H1 (cell line): ENCODE measurements at regions not wholly inside any gene's neighbourhood (a gene's known extent, or its start where the extent isn't known, plus 50 kb on each side); places are given as distances from the start of the nearest gene placed in this dataset.

Source experiments
- CTCF ChIA-PET: fragments of 300-600 bp; sonication (Branson Sonifier 250); formaldehyde crosslinking; loops from one replicate; lab custom pipeline; 2021; ENCODE audit not compliant: partially characterized antibody; lab: Charles Lee
- POLR2A ChIA-PET: fragments of 300-600 bp; sonication (Branson Sonifier 250); formaldehyde crosslinking; loops from one replicate; lab custom pipeline; 2021; ENCODE audit warnings: inconsistent platforms; ENCODE audit not compliant: partially characterized antibody; lab: Charles Lee
- DNase-seq, 2 experiments: peaks; one replicate each; pipeline versions ENCODE4 v3.0.0 to v3.0.0-alpha.2; 2010 to 2022; ENCODE audit warnings: low spot score in 2 of 2, low read depth in 1 of 2, mixed read lengths in 1 of 2
- FAIRE-seq: peaks from 2 replicates; lab custom pipeline; 2011; peaks lifted over from hg19 to GRCh38; lab: Jason Lieb, UNC
- H2AFZ ChIP-seq: 2 replicates; pipeline ENCODE4 v1.8.1; 2012; ENCODE audit warnings: low read length, inconsistent platforms
- H2AK5ac ChIP-seq: 2 replicates; pipeline ENCODE4 v1.6.1; 2013; ENCODE audit warnings: low read depth, low read length
- H2BK120ac ChIP-seq: replicated peaks from 2 replicates; pipeline ENCODE3; 2013; ENCODE audit warnings: low read depth, low read length, inconsistent platforms
- H2BK12ac ChIP-seq: 2 replicates; pipeline ENCODE4 v1.6.1; 2013; ENCODE audit warnings: low read depth, low read length
- H2BK15ac ChIP-seq: 2 replicates; pipeline ENCODE4 v1.6.1; 2013; ENCODE audit warnings: low read length
- H2BK20ac ChIP-seq: 2 replicates; pipeline ENCODE4 v1.6.1; 2013; ENCODE audit warnings: low read length
- H2BK5ac ChIP-seq: 2 replicates; pipeline ENCODE4 v1.6.1; 2013; ENCODE audit warnings: low read depth, low read length
- H3K14ac ChIP-seq: 2 replicates; pipeline ENCODE4 v1.6.1; 2013; ENCODE audit warnings: inconsistent platforms; ENCODE audit not compliant: insufficient read length
- H3K18ac ChIP-seq: 2 replicates; pipeline ENCODE4 v1.6.1; 2013; ENCODE audit warnings: low read length; ENCODE audit errors: extremely low read depth
- H3K23ac ChIP-seq: 2 replicates; pipeline ENCODE4 v1.6.1; 2013; ENCODE audit warnings: inconsistent platforms; ENCODE audit not compliant: insufficient read length
- H3K23me2 ChIP-seq: 2 replicates; pipeline ENCODE4 v1.6.1; 2013; ENCODE audit warnings: low read depth, low read length
- H3K27ac ChIP-seq: 2 replicates; pipeline ENCODE4 v1.6.1; 2011; ENCODE audit warnings: low read depth, low read length, inconsistent platforms
- H3K27me3 ChIP-seq, 4 experiments: replicated peaks in 1 of 4; 1 replicate in 1 of 4; 2 replicates in 3 of 4; pipeline versions ENCODE4 v1.6.1 to v1.8.1; 2011 to 2013; ENCODE audit warnings: low read length in 3 of 4, mild to moderate bottlenecking in 3 of 4, inconsistent platforms in 2 of 4, mixed read lengths in 2 of 4, moderate library complexity in 1 of 4; ENCODE audit not compliant: control insufficient read depth in 3 of 4, insufficient read depth in 3 of 4; ENCODE audit errors: extremely low read depth in 1 of 4
- H3K36me3 ChIP-seq, 4 experiments: 2 replicates each; pipeline versions ENCODE4 v1.6.1 to v1.8.1; 2011 to 2013; ENCODE audit warnings: mild to moderate bottlenecking in 4 of 4, low read length in 3 of 4, moderate library complexity in 2 of 4, control low read depth in 1 of 4, inconsistent platforms in 1 of 4; ENCODE audit not compliant: insufficient read depth in 4 of 4, control insufficient read depth in 2 of 4
- H3K4ac ChIP-seq: replicated peaks from 2 replicates; pipeline ENCODE3; 2013; ENCODE audit warnings: low read length, low read depth, mixed read lengths, inconsistent platforms; ENCODE audit not compliant: insufficient read length
- H3K4me1 ChIP-seq, 4 experiments: replicated peaks in 1 of 4; 1 replicate in 1 of 4; 2 replicates in 3 of 4; pipeline versions ENCODE4 v1.6.1 to v1.8.1; 2011 to 2013; ENCODE audit warnings: low read length in 3 of 4, inconsistent platforms in 2 of 4, mixed read lengths in 1 of 4; ENCODE audit not compliant: insufficient read depth in 4 of 4, control insufficient read depth in 3 of 4
- H3K4me2 ChIP-seq, 2 experiments: 2 replicates each; pipeline versions ENCODE4 v1.6.1 to v1.8.1; 2011 to 2013; ENCODE audit warnings: low read depth in 2 of 2, low read length in 2 of 2, control low read depth in 1 of 2, inconsistent platforms in 1 of 2, mild to moderate bottlenecking in 1 of 2; ENCODE audit not compliant: insufficient read depth in 1 of 2
- H3K4me3 ChIP-seq, 4 experiments: fragments of 200-600, 300-600 bp in 1 of 4; sonication (generic), shearing (Covaris generic), sonication (Bioruptor Twin) in 1 of 4; 2 replicates each; pipeline versions ENCODE4 v1.5.1 to v1.8.1; 2011 to 2016; ENCODE audit warnings: low read length in 4 of 4, low read depth in 3 of 4, control low read depth in 2 of 4, inconsistent platforms in 2 of 4, mild to moderate bottlenecking in 2 of 4, mixed read lengths in 1 of 4, moderate library complexity in 1 of 4; ENCODE audit not compliant: insufficient read depth in 2 of 4; ENCODE audit errors: extremely low read depth in 1 of 4
- H3K56ac ChIP-seq: replicated peaks from 2 replicates; pipeline ENCODE3; 2013; ENCODE audit warnings: low read depth, mild to moderate bottlenecking, mixed read lengths, low read length, inconsistent platforms; ENCODE audit not compliant: insufficient read length
- H3K79me1 ChIP-seq: 2 replicates; pipeline ENCODE4 v1.6.1; 2013; ENCODE audit warnings: low read depth, low read length, control low read depth
- H3K79me2 ChIP-seq, 2 experiments: 2 replicates each; pipeline versions ENCODE4 v1.6.1 to v1.8.1; 2012 to 2013; ENCODE audit warnings: low read length in 2 of 2, mild to moderate bottlenecking in 2 of 2, inconsistent platforms in 1 of 2; ENCODE audit not compliant: insufficient read depth in 2 of 2, control insufficient read depth in 1 of 2
- H3K9ac ChIP-seq, 4 experiments: replicated peaks in 1 of 4; 1 replicate in 1 of 4; 2 replicates in 3 of 4; pipeline versions ENCODE4 v1.6.1 to v1.8.1; 2011 to 2013; ENCODE audit warnings: low read depth in 3 of 4, low read length in 3 of 4, control low read depth in 2 of 4, mild to moderate bottlenecking in 2 of 4, moderate library complexity in 2 of 4, inconsistent platforms in 1 of 4; ENCODE audit errors: extremely low read depth in 1 of 4
- H3K9me3 ChIP-seq, 2 experiments: 2 replicates each; pipeline versions ENCODE4 v1.6.1 to v1.8.1; 2012 to 2013; ENCODE audit warnings: mild to moderate bottlenecking in 2 of 2, moderate library complexity in 2 of 2, control low read depth in 1 of 2, inconsistent platforms in 1 of 2, low read depth in 1 of 2, low read length in 1 of 2, mixed read lengths in 1 of 2; ENCODE audit not compliant: insufficient read depth in 2 of 2
- H4K20me1 ChIP-seq, 2 experiments: replicated peaks in 1 of 2; 2 replicates each; pipeline versions ENCODE3 to v1.8.1; 2011 to 2013; ENCODE audit warnings: inconsistent platforms in 2 of 2, low read length in 2 of 2, mild to moderate bottlenecking in 1 of 2; ENCODE audit not compliant: insufficient read depth in 2 of 2, control insufficient read depth in 1 of 2
- H4K5ac ChIP-seq: 2 replicates; pipeline ENCODE4 v1.6.1; 2013; ENCODE audit warnings: low read length, low read depth, mixed read lengths, inconsistent platforms; ENCODE audit not compliant: insufficient read length
- H4K8ac ChIP-seq: 2 replicates; pipeline ENCODE4 v1.8.0; 2013; ENCODE audit warnings: mild to moderate bottlenecking, moderate library complexity, low read length, inconsistent platforms; ENCODE audit not compliant: insufficient read depth; ENCODE audit errors: extremely low read depth
- H4K91ac ChIP-seq: replicated peaks from 2 replicates; pipeline ENCODE3; 2013; ENCODE audit warnings: low read length, mixed read lengths, inconsistent platforms; ENCODE audit not compliant: insufficient read length
- NANOG ChIP-seq: IDR thresholded peaks from 2 replicates; pipeline ENCODE4 v1.6.1; 2011; ENCODE audit warnings: low read length, low read depth, mild to moderate bottlenecking, inconsistent platforms; ENCODE audit not compliant: insufficient read depth, poor library complexity, severe bottlenecking
- RAD21 ChIP-seq, 2 experiments: IDR thresholded peaks in 1 of 2; conservative IDR thresholded peaks in 1 of 2; 2 replicates each; pipeline ENCODE4 v1.6.1; 2011; ENCODE audit warnings: low read depth in 2 of 2, low read length in 2 of 2, improper control_type of control experiment in 1 of 2, inconsistent platforms in 1 of 2, mild to moderate bottlenecking in 1 of 2, moderate library complexity in 1 of 2
- RBBP5 ChIP-seq: IDR thresholded peaks from 2 replicates; pipeline ENCODE4 v1.7.1; 2012; ENCODE audit warnings: low read depth, mild to moderate bottlenecking, inconsistent platforms, low read length, moderate library complexity, borderline replicate concordance
- WGBS, 2 experiments: shearing (Covaris generic) in 1 of 2; methylation state at CpG; one replicate each; pipeline versions ENCODE4 v1.1.6 to v1.1.7; 2013 to 2015; ENCODE audit warnings: low lambda C conversion rate in 2 of 2, mixed read lengths in 2 of 2, inconsistent platforms in 1 of 2, low coverage in 1 of 2, missing lambda C conversion rate in 1 of 2; ENCODE audit not compliant: insufficient replicate concordance in 2 of 2, insufficient coverage in 1 of 2, insufficient read length in 1 of 2; ENCODE audit errors: extremely low coverage in 1 of 2, missing lambda C conversion rate in 1 of 2; 5-methylcytosine and 5-hydroxymethylcytosine counted together
- TF ChIP-seq, protein P1 (sequence below), 3 experiments: IDR thresholded peaks; 1 replicate in 2 of 3; 2 replicates in 1 of 3; pipeline versions ENCODE4 v1.5.1 to v1.6.1; 2011; ENCODE audit warnings: low read length in 3 of 3, mild to moderate bottlenecking in 3 of 3, inconsistent platforms in 2 of 3, low read depth in 1 of 3, moderate library complexity in 1 of 3; ENCODE audit not compliant: insufficient read depth in 1 of 3; ENCODE audit errors: control extremely low read depth in 1 of 3

DNA sequence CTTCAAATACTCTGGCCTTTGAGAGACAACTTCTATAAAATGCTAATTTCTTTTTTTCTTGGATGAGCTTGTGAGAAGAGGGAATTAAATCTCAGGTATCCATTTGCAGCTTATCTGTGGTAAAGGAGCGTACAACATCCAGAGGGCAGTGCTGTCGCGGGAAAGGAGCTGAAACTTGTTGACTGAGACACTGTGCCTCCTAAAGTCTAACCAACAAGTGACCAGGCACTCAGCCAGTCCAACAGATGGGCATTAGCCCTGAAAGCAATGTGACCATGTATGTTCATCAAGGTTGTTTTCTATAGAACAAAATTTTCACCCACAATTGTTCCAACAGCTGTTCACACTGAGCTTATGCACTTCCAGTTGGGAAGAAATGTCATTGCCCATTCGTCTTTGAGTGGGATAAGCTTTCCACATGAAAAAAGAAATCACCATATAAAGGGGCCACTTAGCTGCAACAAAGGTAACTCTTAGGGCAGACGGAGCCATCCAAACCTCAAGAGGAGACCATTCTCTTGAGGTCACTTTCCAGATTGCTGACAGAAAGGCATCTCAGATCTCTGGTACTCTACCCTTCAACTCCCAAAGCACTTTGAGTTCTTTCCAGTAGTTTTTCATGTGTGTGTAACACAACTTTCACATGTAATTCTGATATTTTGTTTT lies 244.8 kb upstream of the NEIL3 start:
- POLR2A ChIA-PET: interaction anchor here (0.5 kb wide), 1 partner anchor 191 kb away, joined by 3 read pairs; no protein-coding TSS in a partner anchor

More for the DNA sequence above, 244.8 kb upstream of the NEIL3 start:
- Histone ChIP-seq H3K23ac (no peak overlapping the region), H3K4ac (no peak overlapping the region), H3K4me1 (peaks cover 0 to 2% (median 0%) of the 10 kb centered on the region in 4 experiments; a peak in 1 of 7 replicates), H3K27me3 (no peaks in the 10 kb centered on the region), H3K9ac (no peak overlapping the region), H3K56ac (no peak overlapping the region), H3K4me2 (no peak overlapping the region), H3K79me1 (no peaks in the 10 kb centered on the region), H2BK15ac (no peak overlapping the region), H3K14ac (no peak overlapping the region), H2BK20ac (no peak overlapping the region), H2AFZ (no peak overlapping the region), H4K91ac (no peak overlapping the region), H2BK5ac (no peak overlapping the region), H4K8ac (no peak overlapping the region), H3K27ac (no peak overlapping the region), H3K36me3 (no peaks in the 10 kb centered on the region), H4K5ac (no peak overlapping the region), H4K20me1 (no peaks in the 10 kb centered on the region), H3K9me3 (no peaks in the 10 kb centered on the region), H3K4me3 (no peak overlapping the region), H3K18ac (no peak overlapping the region), H2AK5ac (no peak overlapping the region), H3K23me2 (no peaks in the 10 kb centered on the region), H2BK120ac (no peak overlapping the region), H3K79me2 (no peaks in the 10 kb centered on the region), H2BK12ac (no peak overlapping the region)
- TF ChIP-seq NANOG (peak; percentile 53), RBBP5 (no peak), RAD21 (IDR thresholded peaks at IDR 0.05 in 1 of 2, conservative IDR thresholded peaks at IDR 0.05 in 1 of 2; ENCODE audit: low read depth in 2 of 2, low read length in 2 of 2) (peak; percentile 33 to 46; a peak in 3 of 4 replicates)
- TF ChIP-seq, protein P1, sequence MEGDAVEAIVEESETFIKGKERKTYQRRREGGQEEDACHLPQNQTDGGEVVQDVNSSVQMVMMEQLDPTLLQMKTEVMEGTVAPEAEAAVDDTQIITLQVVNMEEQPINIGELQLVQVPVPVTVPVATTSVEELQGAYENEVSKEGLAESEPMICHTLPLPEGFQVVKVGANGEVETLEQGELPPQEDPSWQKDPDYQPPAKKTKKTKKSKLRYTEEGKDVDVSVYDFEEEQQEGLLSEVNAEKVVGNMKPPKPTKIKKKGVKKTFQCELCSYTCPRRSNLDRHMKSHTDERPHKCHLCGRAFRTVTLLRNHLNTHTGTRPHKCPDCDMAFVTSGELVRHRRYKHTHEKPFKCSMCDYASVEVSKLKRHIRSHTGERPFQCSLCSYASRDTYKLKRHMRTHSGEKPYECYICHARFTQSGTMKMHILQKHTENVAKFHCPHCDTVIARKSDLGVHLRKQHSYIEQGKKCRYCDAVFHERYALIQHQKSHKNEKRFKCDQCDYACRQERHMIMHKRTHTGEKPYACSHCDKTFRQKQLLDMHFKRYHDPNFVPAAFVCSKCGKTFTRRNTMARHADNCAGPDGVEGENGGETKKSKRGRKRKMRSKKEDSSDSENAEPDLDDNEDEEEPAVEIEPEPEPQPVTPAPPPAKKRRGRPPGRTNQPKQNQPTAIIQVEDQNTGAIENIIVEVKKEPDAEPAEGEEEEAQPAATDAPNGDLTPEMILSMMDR (IDR thresholded peaks at IDR 0.05; ENCODE audit: control extremely low read depth in 1 of 3, insufficient read depth in 1 of 3, low read depth in 1 of 3, low read length in 3 of 3): peak in 2 of 3 experiments; percentile 12 to 28; a peak in 2 of 4 replicates
- CTCF ChIA-PET: interaction anchor here (0.6 to 1.9 kb wide), 9 partner anchors 10 to 284 kb away, joined by 3 to 10 read pairs (median 4); no protein-coding TSS in a partner anchor
- WGBS, 2 experiments: 80% methylated on average over 5 of the region's 5 CpGs; no CpG with 5 or more reads in 1 of the 2 experiments
- DNase-seq (no peak), FAIRE-seq (no peak)
